HCT116 (cell line): ENCODE measurements at regions not wholly inside any gene's neighbourhood (a gene's known extent, or its start where the extent isn't known, plus 50 kb on each side); places are given as distances from the start of the nearest gene placed in this dataset.

Experiments
- ATF3 ChIP-seq: IDR thresholded peaks from 2 replicates; pipeline ENCODE4 v1.6.1; 2012
- CTCF ChIP-seq, 3 experiments: fragments of 200-600 bp in 1 of 3; sonication (generic) in 1 of 3; IDR thresholded peaks in 2 of 3; conservative IDR thresholded peaks in 1 of 3; 2 replicates each; pipeline ENCODE4 v1.5.1; 2012 to 2017; ENCODE audit warnings: low read depth in 2 of 3, low read length in 2 of 3, antibody characterized with exemption in 1 of 3, borderline replicate concordance in 1 of 3, control low read depth in 1 of 3, mild to moderate bottlenecking in 1 of 3, mixed read lengths in 1 of 3, mixed run types in 1 of 3, moderate library complexity in 1 of 3; ENCODE audit not compliant: insufficient read depth in 1 of 3
- EZH2 ChIP-seq: fragments of 200-600 bp; sonication (generic); IDR thresholded peaks from 2 replicates; pipeline ENCODE4 v1.6.1; 2017; ENCODE audit warnings: antibody characterized with exemption, mixed run types
- EZH2phosphoT487 ChIP-seq: fragments of 200-600 bp; IDR thresholded peaks from 2 replicates; pipeline ENCODE4 v1.6.1; 2018; ENCODE audit warnings: antibody characterized with exemption, borderline replicate concordance
- MAX ChIP-seq: IDR thresholded peaks from 2 replicates; pipeline ENCODE4 v1.6.1; 2012
- POLR2A ChIP-seq: IDR thresholded peaks from 2 replicates; pipeline ENCODE4 v1.7.0; 2011; ENCODE audit warnings: borderline replicate concordance; ENCODE audit not compliant: insufficient read depth, insufficient read length; ENCODE audit errors: extremely low read depth
- POLR2AphosphoS5 ChIP-seq: IDR thresholded peaks from 2 replicates; pipeline ENCODE4 v1.6.1; 2011; ENCODE audit warnings: mild to moderate bottlenecking, low read depth, low read length, moderate library complexity
- REST ChIP-seq: IDR thresholded peaks from 2 replicates; pipeline ENCODE4 v1.6.1; 2012; ENCODE audit warnings: low read depth
- SP1 ChIP-seq: IDR thresholded peaks from 2 replicates; pipeline ENCODE4 v1.6.1; 2012; ENCODE audit warnings: low read depth
- SRF ChIP-seq: IDR thresholded peaks from 2 replicates; pipeline ENCODE4 v1.6.1; 2012; ENCODE audit warnings: low read depth
- YY1 ChIP-seq: IDR thresholded peaks from 2 replicates; pipeline ENCODE4 v1.6.1; 2011; ENCODE audit warnings: low read length, low read depth, moderate library complexity, mild to moderate bottlenecking; ENCODE audit not compliant: insufficient replicate concordance; ENCODE audit errors: extremely low read depth
- ZFX ChIP-seq: fragments of 450-650 bp; IDR thresholded peaks from 2 replicates; pipeline ENCODE4 v1.6.1; 2017
- ZNF274 ChIP-seq: fragments of 200-500 bp; sonication (Bioruptor generic); IDR thresholded peaks from 2 replicates; pipeline ENCODE4 v1.6.1; 2014; ENCODE audit warnings: mild to moderate bottlenecking, low read depth, low read length, inconsistent platforms

- TF ChIP-seq EZH2phosphoT487 (no peak), CTCF (IDR thresholded peaks at IDR 0.05 in 2 of 3, conservative IDR thresholded peaks at IDR 0.05 in 1 of 3; ENCODE audit: borderline replicate concordance in 1 of 3, insufficient read depth in 1 of 3, low read depth in 2 of 3, low read length in 2 of 3) (0 out of 6 replicates have a peak, but pooled peaks of 1 of the 3 experiments have one; percentile 21), POLR2AphosphoS5 (no peak), YY1 (no peak), MAX (no peak), ZFX (no peak), REST (no peak), POLR2A (no peak), ZNF274 (no peak), SRF (no peak), EZH2 (no peak), ATF3 (no peak), SP1 (no peak)
Measured at GRCh38 chr11:59281177-59281576, 68.5 kb upstream of the MPEG1 start.
